Stimulated activated CD8-positive, alpha-beta memory T cell treated with anti-CD3 and anti-CD28 coated beads, Interleukin-2, amount 100 ng/mL, for 48 hours (primary cell): ENCODE measurements at regions not wholly inside any gene's neighbourhood (a gene's known extent, or its start where the extent isn't known, plus 50 kb on each side); places are given as distances from the start of the nearest gene placed in this dataset.

ENCODE experiments used
- DNase-seq, 2 donors: peaks; one replicate each; pipeline ENCODE4 v3.0.0-alpha.2; 2020; ENCODE audit warnings: low read depth in 2 of 2

DNA sequence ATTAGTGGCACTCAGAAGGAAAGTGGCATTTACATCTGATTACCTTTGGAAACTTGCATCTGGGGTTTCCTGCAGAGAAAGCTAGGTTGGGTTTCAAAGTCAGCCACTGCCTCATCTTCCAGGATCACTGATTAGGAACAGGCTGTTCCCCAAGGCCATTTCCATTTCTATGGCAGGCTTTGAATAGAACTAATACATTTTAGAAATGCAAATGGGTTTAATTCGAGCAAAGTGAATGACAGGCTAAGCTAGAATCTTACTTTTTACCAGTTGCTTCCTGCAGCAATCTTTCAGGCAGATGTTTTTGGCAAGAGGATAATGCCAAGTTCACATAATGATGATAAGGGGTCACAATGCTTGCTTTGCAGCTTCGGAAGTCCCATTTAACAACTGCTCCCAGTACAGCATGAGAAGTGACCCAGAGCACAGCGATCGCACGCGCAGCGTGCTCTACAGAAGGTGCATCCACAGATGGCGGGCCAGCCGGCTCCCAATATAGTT, 336.7 kb downstream of the LPIN1 start:
- DNase-seq = no peak

DNA sequence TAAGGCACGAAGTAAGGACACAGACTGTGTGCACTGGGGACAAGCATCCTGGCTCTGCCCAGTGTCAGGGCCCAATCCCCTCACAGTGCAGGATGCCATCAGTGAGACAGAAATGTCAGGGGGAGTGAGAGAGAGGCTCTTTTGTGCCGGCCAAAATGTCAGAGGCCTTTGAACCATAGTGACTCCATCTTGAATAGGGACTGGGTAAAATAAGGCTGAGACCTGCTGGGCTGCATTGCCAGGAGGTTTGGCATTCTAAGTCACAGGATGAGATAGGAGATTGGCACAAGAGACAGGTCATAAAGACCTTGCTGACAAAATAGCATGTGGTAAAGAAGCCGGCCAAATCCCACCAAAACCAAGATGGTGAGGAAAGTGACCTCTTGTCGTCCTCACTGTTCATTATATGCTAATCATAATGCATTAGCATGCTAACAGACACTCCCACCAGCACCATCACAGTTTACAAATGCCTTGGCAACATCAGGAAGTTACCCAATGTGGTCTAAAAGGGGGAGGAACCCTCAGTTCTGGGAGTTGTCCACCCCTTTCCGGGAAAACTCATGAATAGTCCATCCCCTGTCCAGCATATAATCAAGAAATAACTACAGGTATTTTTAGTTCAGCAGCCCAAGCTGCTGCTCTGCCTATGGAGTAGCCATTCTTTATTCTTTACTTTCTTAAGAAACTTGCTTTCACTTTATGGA, 337.4 kb downstream of the LPIN1 start:
- DNase-seq = no peak

- DNase-seq = no peak
Measured at GRCh38 chr2:12087175-12087574, 340.7 kb downstream of the LPIN1 start.

- DNase-seq = no peak
Measured at GRCh38 chr2:12087671-12088380, 341.4 kb downstream of the LPIN1 start.

DNA sequence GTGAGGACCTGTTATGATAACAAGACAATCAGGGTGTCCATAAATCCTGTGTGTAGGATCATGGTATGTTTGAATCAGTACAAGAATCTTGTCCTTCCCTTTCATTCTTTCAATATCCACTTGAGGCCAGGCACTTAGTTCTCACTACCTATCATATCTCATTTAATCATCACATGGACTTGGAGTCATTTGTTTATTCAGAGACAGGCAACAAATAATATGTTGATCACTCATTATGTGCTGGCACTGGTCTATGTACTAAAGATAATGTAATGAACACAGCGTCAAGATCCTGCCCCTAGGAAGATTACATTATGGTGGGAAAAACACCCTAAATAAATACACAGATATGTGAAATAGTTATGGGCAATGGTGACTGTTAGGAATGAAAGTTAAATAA, 342.6 kb downstream of the LPIN1 start:
- DNase-seq = no peak

DNA sequence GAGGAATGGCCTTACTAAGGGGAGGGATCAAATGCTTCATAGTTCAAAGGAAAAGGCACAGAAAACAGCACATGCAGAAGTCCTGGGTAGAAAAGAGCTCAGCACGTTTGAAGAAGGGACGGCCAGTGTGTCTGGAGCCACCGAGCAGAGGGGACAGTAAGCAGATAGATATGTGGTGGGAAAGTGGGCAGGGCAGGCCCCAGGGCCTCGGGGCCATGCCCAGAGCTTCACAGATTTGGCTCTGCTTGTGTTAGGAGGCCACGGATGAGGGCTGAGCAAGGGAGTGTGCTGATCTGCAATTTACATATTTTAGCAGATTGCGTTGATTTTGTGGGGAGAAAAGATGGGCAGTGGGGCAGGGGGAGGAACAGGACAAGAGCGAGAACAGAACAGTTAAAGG, 343.1 kb downstream of the LPIN1 start:
- no peak for DNase-seq

DNA sequence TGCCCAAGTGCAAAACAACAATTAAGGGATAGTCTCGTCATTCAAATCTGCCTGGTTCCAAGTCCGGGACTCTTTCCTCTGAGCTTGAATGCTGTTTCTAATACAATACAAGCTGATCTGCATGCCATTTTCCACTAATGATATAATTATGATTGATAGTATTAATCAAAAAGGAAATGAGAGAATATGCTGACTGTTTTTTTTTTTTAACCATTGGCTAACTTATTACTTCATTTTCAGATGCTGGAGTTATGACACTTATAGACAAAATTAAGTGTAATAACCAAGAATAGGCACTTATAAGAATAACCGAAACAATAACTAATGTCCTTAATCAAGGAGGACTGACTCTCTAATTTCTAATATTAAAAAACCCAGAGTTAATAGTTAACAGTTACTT, 343.6 kb downstream of the LPIN1 start:
- DNase-seq = no peak

GRCh38 chr2:12090590-12090989, 344.2 kb downstream of the LPIN1 start:
- no peak for DNase-seq

DNA sequence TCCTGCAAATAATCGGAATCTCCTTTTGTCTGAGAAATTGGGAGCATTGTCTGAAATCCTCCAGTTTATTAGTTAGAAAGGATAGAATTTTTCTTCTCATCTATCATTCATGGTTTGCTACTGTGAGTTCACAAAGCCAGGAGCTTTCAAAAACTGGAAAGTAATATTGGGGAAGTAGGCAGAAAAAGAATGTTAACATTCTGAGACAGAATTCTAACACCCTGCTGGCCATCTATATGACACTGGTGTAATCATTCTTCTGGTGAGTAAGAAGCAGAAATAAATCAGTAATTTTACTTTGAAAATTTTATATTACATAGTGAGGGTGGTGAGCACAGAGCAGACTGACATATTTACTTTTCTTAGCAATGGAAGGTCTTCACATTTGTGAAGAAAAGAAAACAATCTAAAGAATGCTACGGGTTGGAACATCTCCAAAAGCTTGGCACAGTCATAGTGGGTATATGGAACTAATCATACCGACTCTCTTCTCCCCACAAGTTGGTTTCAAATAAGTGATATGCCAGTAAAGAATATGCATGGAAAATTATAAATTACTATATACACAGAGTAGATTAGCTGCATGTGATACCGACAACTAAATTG, 344.9 kb downstream of the LPIN1 start:
- no peak for DNase-seq

- DNase-seq = no peak
Measured at GRCh38 chr2:12094134-12094533, 347.7 kb downstream of the LPIN1 start.

- DNase-seq = no peak
Measured at GRCh38 chr2:12096051-12096787, 349.8 kb downstream of the LPIN1 start.

DNA sequence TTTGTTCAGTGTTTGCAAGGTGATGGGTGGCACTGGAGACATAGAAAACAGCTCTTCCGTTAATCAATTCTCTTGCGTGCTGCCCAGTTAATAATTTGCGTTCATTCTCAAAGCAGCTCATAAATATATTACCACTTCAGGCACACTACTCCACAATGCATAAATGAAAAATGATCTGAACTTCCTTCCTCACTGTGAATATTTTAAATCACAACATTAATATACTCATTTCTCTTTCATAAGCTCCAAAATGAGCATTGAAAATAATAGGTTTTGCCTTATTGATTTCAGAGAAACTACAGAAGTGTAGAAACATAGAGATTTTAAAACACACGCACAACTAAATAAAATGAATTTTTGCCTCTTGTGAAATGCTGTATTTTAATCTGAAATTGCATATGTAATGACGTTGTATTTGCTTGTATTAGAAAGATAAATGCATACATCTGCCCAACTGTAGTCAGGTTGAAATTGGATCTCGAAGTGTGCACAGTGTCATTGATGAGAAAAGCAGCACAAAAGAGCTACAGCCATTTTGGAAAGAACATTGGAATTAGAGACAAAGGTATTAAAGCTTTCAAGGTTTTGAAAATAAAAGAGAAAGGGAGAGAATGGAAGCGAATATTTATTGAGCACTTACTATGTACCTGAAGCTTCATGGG, 350.5 kb downstream of the LPIN1 start:
- no peak for DNase-seq

- DNase-seq = no peak
Measured at GRCh38 chr2:12097859-12098258, 351.4 kb downstream of the LPIN1 start.

DNA sequence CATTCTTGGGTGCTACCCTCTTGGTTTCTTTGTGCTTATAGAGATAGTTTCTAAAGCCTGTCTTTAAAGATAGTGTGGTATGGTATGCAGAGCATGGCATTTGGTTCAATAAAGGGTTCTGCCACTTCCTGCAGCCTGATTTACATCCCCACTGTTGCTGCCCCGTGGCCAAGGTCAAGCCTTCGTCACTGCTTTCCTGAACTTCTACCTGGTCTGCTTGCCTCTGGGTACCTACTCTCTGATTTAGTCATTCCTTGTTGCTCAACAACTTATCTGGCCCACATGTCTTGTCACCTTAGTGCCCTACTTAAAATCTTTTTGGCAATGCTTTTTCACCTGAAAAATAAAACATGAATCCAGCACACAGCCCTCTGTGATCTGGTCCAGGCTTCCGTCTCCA, 352.9 kb downstream of the LPIN1 start:
- no peak for DNase-seq

- no peak for DNase-seq
Measured at GRCh38 chr2:12102679-12103078, 356.2 kb downstream of the LPIN1 start.

DNA sequence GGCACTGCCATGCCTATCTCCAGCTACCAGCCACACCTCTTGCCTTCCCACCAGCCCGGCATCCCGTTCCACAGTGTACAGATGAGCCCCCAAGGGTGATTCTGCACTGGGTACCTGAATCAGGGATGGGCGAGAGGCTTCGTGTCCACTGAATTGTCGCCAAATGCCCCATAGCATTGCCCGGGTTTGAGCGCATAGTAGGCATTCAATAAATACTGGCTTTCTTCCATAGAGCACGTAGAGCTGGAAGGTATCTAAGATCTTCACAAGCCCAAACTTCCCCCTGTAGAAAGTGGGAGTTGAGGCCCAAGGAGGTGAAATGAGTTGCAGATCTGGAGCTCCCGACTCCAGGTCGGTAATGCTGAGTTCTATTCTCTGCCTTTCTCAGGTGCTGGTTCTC, 358.7 kb downstream of the LPIN1 start:
- DNase-seq = no peak

DNA sequence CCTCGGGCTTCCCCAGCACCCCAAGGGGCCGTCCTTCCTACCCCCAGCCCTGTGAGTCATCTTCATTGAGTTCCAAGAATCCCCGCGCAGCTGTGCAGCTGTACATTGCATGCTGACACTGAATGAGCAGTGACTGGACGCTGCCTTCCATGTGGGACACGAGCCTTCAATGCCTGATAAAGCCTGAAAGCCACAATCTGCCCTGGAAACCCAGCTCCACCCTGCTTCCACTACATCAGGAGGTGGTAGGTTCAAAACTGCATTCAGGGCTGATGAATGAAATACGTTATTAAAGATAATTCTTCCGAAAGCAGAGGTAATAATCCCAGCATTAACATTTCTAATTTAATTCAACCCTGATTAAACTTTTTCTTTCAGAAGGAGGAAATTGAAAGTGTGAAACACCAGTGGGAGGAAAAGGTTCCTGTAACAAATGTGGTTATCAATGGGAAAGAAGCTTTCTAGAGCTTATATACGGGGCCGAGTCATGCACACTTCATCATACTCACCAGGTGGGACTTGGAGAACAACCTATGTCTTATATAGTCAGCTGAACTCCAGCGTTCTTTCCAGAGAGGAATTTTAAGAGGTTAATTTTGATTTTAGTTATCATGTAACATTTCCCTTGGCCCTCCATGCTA, 360.1 kb downstream of the LPIN1 start:
- peak; percentile 27 to 36 for DNase-seq

DNA sequence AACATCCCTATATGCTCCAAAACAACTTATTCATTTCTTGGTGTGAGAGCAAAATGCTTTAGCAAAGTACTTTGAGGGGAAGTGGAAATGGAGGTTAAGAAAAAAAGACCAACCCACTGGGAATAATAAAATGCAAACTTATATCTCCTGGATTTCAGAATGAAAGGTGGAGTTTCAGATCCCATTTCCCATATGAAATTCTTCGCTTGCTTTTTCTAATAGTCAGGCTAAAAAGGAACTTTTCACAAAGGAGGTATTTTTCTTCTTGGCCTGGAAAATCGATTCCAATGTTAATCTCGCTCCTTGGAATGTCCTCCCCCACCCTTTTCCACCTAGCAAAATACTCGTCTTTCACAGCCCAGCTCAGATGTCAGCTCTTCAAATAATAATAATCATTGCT, 360.9 kb downstream of the LPIN1 start:
- no peak for DNase-seq

GRCh38 chr2:12107939-12108338, 361.5 kb downstream of the LPIN1 start:
- no peak for DNase-seq

DNA sequence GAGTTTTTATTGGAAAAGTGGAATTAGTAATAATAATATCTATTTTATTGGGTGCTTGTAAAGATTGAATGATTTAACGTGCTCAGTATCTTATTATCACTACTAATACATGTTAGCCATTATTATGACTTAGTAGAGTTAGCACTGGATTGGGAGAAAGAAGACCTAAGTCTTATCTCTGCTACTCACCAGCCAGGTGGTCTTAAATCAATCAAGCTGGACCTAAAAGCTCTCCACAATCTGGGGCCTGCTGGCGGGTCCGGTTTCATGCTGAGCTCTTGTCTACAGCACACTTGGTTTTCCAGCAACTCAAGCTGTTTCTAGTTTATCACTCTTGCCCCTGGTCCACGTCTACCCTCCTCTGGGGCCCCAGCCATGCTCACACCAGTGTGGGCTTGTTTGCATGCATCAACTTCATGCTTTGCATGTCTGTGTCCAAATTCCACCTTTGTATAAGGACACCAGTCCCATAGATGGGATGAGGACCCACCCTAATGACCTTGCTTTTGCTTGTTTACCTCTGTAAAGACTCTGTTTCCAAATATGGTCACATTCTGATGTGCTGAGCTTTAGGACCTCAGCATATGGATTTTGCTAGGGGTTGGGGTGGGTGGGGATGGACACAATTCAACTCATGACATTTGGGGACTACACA, 363.1 kb downstream of the LPIN1 start:
- no peak for DNase-seq

- DNase-seq = no peak
Measured at GRCh38 chr2:12110074-12110473, 363.6 kb downstream of the LPIN1 start.
